GM10266 (cell line): ENCODE measurements at regions not wholly inside any gene's neighbourhood (a gene's known extent, or its start where the extent isn't known, plus 50 kb on each side); places are given as distances from the start of the nearest gene placed in this dataset.

Source experiments
- DNase-seq: peaks from one replicate; pipeline ENCODE4 v3.0.0; 2012; ENCODE audit errors: extremely low spot score
- TF ChIP-seq, protein P1 (sequence below): IDR thresholded peaks from 2 replicates; pipeline ENCODE4 v1.5.1; 2012; ENCODE audit warnings: mild to moderate bottlenecking, low read depth; ENCODE audit not compliant: control insufficient read depth, insufficient read depth; ENCODE audit errors: missing control alignments

DNA sequence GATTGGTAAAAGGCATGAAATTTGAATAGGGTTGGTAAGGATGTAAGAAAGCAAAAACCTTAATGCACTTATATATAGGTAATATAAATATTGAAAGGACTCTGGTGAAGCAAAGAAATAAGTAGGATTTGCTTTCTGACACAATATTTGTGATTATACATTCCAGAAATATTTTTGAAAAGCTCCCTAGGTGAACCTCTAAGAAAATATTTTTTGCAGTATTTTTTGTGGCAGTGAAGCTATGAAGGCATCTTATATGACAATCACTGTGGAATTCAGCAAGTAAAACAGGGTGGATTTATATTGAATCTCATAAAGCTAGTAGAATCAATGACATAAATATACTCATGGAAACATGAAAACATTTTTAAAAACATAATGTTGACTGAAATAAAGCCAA, 119.6 kb upstream of the EPHA3 start:
- no peak for DNase-seq
- TF ChIP-seq, protein P1, sequence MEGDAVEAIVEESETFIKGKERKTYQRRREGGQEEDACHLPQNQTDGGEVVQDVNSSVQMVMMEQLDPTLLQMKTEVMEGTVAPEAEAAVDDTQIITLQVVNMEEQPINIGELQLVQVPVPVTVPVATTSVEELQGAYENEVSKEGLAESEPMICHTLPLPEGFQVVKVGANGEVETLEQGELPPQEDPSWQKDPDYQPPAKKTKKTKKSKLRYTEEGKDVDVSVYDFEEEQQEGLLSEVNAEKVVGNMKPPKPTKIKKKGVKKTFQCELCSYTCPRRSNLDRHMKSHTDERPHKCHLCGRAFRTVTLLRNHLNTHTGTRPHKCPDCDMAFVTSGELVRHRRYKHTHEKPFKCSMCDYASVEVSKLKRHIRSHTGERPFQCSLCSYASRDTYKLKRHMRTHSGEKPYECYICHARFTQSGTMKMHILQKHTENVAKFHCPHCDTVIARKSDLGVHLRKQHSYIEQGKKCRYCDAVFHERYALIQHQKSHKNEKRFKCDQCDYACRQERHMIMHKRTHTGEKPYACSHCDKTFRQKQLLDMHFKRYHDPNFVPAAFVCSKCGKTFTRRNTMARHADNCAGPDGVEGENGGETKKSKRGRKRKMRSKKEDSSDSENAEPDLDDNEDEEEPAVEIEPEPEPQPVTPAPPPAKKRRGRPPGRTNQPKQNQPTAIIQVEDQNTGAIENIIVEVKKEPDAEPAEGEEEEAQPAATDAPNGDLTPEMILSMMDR: no peak

DNA sequence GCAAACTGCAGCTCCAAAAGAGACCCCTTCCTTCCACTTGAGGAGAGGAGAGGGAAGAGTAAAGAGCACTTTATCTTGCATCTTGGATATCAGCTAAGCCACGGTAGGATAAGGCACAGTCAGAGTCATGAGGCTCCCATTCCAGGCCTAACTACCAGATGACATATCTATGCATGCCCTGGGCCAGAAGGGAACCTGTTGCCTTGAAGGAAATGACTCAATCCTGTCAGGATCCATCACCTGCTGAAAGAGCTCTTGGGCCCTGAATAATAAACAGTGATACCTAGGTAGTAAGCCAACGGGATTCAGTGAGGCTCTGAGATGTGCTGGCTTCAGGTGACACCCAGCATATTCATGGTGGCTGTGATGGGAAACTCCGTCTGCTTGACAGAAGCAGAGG, 118.5 kb upstream of the EPHA3 start:
- no peak for DNase-seq
- TF ChIP-seq, protein P1: no peak

DNA sequence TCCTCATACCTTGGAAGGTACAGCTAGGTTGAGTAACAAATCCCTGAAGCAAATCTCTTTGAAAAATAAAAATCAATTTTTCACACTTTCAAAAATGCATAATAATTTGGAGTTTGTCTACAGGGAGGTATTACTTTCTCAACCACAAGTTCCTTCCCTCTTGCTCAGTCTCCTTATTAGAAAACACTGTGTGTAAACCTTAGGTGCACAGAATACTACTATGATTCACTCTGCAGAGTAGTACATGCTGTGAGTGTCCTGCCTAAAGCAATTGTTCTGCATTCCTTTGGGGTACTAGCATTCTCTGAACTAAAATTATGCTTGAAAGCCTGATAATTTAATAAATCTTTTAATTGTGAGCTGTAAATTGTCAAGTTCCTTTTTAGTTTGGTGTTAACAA, 115.9 kb upstream of the EPHA3 start:
- TF ChIP-seq, protein P1: no peak
- DNase-seq: no peak

DNA sequence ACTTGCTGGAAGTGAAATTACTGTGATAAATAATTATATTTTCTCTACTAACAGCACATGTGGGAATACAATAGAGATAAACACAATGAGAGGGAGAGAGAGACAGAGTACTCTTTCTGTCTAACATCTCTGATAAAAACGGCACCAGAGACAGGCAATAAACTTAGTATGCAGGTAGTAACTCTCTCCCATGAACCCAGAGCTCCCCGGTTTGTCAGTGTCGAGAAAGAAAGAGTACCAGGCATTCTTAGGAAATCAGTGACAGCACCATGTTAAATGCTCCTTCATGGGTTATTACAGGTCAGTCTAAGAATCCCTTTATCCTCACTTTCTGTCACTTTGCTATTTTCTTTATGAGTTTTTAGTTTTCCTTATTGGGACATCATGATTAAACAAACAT, 110.7 kb upstream of the EPHA3 start:
- TF ChIP-seq, protein P1: no peak
- DNase-seq: no peak

DNA sequence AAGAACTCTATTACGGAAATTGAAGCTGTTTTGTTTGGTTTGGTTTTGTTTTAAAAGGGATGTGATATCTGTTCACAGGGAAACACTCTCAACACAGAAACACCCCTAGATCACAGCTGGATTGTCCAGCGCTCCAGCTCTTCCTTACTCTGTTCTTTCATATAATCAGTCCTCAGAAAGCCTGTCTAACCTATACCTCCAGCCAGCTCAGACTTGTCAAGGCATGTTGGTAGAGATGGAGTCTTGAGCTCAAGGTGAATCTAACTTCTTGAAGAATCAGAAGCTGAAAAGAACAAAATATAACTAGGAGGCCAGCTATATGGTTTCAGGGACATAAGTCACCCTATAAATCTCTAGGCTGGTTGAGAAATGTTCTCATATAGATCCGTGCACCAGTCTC, 110.2 kb upstream of the EPHA3 start:
- TF ChIP-seq, protein P1: no peak
- no peak for DNase-seq

DNA sequence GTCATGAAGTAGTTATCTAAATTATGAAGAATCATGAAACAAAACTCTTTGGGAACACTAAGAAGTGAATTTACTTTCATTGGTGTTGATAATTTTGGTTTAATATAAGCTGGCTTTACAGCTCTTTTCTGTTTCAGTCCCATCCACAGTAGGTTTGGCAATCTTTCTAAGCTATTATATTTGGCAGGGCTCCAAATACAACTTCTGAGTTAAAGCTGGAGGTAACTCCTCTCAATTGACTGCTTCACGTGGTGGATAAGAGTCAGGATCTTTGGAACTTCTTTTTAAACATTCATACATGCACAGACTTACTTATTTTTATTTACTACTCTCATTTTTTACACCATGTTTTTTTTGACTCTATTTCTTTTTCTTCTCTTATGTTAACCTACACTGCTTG, 106.5 kb upstream of the EPHA3 start:
- TF ChIP-seq, protein P1: no peak
- no peak for DNase-seq

DNA sequence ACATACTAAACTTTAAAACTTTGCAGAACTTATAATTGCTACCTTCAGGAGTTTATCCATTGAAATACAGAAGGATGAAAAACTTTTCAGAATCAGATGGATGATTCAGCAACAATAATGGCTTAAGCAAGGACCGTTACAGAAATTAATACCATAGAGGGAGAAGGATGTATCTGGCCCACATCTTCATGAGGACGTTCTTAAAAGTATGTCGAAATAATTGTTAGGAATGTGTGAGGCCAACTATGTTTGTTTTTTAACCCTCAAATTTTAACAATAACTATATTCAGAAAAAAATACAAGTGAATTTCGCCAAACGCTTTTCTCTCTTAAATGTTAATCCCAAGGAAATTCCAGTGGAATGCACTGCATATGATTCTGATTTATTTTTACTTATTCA, 105.2 kb upstream of the EPHA3 start:
- DNase-seq: no peak
- TF ChIP-seq, protein P1: no peak

DNA sequence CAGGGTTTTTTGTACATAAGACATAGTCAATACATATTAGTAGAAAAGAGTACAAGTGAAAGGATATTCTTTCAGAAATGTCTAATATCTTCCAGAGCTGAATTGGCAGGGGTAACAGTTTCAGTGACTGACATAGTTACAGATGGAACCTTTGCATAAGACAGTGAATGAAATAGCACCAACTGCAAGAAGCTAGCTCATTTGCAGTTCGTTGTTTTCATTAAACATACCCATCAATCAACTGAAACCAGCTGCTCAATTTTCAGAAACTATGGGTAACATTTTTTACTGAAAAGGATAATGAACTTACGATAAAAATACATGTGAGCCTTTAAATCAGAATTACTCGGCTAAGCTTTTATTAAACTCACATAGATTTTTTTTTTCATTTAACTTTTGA, 93.9 kb upstream of the EPHA3 start:
- no peak for DNase-seq
- TF ChIP-seq, protein P1: no peak
